ENCODE measurements at regions not wholly inside any gene's neighbourhood (a gene's known extent, or its start where the extent isn't known, plus 50 kb on each side); places are given as distances from the start of the nearest gene placed in this dataset.
A peak's percentile ranks its signal among the peaks of the same experiment; 100 is the strongest.

DNA sequence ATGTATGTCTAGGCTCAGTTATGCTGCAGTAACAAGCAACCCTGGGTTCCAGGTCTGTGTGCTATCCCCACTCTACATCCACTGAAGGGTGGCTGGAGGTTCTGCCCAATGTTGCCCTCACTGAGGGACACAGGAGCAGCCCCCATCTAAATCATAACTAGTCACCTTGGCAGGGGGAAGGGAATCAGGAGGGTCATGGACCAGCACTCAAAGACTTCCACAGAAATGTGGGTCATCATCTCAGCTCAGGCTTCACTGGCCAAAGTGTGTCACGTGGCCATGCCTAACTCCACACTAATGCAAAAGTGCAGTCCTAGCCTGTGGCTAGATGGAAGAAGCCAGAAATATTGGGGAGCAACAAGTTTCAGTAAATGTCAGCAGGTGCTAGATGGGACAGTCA, 137.3 kb upstream of the ZNF507 start:
- Histone ChIP-seq H3K9ac (ENCODE audit: insufficient read depth in 1 of 2, low read length in 2 of 2) (no peak overlapping the region), H3K4me3 (no peak overlapping the region), H3K9me3 (ENCODE audit: control insufficient read depth in 4 of 4, insufficient read depth in 3 of 4, low read length in 3 of 4) (peaks cover 0 to 11% (median 6%) of the 10 kb centered on the region in 4 donors), H3K36me3 (ENCODE audit: control insufficient read depth in 4 of 4, insufficient read depth in 4 of 4, low read length in 4 of 4) (no peaks in the 10 kb centered on the region), H3K27me3 (ENCODE audit: control insufficient read depth in 3 of 3, insufficient read depth in 3 of 3, low read length in 2 of 3) (peaks cover 0 to 4% (median 0%) of the 10 kb centered on the region in 3 donors), H3K4me1 (ENCODE audit: control insufficient read depth in 5 of 5, insufficient read depth in 5 of 5, low read length in 5 of 5) (no peaks in the 10 kb centered on the region), H3K27ac (ENCODE audit: low read depth in 1 of 2, low read length in 1 of 2) (no peak overlapping the region)
- TF ChIP-seq, protein P1, sequence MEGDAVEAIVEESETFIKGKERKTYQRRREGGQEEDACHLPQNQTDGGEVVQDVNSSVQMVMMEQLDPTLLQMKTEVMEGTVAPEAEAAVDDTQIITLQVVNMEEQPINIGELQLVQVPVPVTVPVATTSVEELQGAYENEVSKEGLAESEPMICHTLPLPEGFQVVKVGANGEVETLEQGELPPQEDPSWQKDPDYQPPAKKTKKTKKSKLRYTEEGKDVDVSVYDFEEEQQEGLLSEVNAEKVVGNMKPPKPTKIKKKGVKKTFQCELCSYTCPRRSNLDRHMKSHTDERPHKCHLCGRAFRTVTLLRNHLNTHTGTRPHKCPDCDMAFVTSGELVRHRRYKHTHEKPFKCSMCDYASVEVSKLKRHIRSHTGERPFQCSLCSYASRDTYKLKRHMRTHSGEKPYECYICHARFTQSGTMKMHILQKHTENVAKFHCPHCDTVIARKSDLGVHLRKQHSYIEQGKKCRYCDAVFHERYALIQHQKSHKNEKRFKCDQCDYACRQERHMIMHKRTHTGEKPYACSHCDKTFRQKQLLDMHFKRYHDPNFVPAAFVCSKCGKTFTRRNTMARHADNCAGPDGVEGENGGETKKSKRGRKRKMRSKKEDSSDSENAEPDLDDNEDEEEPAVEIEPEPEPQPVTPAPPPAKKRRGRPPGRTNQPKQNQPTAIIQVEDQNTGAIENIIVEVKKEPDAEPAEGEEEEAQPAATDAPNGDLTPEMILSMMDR (IDR thresholded peaks at IDR 0.05; ENCODE audit: control extremely low read depth, extremely low read depth): no peak
- DNase-seq: no peak
- no peak for ATAC-seq (ENCODE audit: insufficient read depth, low FRiP score)
- WGBS, 2 donors: 57 to 75% methylated on average over 1 of the region's 1 CpG

DNA sequence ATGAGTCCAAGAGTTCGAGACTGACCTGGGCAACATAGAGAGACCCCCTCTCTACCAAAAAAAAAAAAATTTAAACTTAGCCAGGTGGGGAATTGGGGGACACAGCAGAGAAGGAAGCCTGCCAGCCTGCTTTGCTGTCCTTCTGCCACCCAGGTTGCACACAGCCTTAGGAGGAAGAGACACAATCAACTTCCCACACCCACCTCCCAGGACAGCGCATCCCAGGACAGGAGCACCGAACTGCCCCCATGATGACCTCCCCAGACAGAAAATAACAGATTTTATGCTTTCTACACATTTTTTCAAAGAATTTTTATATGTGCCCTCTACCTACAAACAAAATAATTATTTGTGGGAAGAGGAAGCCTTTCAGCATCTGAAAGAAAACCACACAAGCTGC, 126.0 kb upstream of the ZNF507 start:
- H3K27me3 ChIP-seq (ENCODE audit: control insufficient read depth in 3 of 3, insufficient read depth in 3 of 3, low read length in 2 of 3): no peaks in the 10 kb centered on the region
- no peak overlapping the region for H3K4me3 ChIP-seq
- H3K4me1 ChIP-seq (ENCODE audit: control insufficient read depth in 5 of 5, insufficient read depth in 5 of 5, low read length in 5 of 5): peaks cover 0 to 9% (median 0%) of the 10 kb centered on the region in 5 donors
- H3K27ac ChIP-seq (ENCODE audit: low read depth in 1 of 2, low read length in 1 of 2): no peak overlapping the region
- no peaks in the 10 kb centered on the region for H3K9me3 ChIP-seq (ENCODE audit: control insufficient read depth in 4 of 4, insufficient read depth in 3 of 4, low read length in 3 of 4)
- TF ChIP-seq, protein P1 (IDR thresholded peaks at IDR 0.05; ENCODE audit: control extremely low read depth, extremely low read depth): no peak
- no peaks in the 10 kb centered on the region for H3K36me3 ChIP-seq (ENCODE audit: control insufficient read depth in 4 of 4, insufficient read depth in 4 of 4, low read length in 4 of 4)
- WGBS, 2 donors: 87 to 93% methylated on average over 3 of the region's 3 CpGs
- ATAC-seq (ENCODE audit: insufficient read depth, low FRiP score) (no peak), DNase-seq (no peak)
- no peak overlapping the region for H3K9ac ChIP-seq (ENCODE audit: insufficient read depth in 1 of 2, low read length in 2 of 2)

DNA sequence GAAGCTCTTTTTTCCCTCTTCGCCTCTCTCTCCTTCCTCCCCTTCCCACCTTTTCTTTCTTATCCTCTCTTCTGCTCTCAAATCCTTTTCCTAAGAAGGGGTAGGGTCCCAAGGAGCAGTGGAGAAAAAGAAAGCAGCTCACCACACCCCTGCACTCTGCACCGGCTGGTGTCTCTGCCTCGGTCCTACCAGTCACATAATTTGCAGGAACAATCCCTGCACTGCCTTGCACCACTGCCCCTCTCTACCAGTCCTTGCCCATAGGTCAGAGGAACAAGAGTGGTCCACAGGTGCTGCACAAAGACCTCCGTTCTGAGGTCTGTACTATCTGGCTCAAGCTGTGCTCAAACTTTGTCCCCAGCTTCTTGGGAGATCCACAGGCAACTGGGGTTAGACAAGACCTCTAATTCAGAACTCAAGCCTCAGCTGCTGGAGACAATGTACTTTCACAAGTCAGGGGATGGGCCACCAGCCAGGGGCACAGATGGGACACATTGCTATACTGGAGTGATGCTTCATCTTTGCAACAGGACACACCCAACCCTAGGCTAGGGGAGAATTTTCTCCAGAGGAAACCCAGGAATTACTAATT, 125.4 kb upstream of the ZNF507 start:
- no peaks in the 10 kb centered on the region for H3K36me3 ChIP-seq (ENCODE audit: control insufficient read depth in 4 of 4, insufficient read depth in 4 of 4, low read length in 4 of 4)
- WGBS, 2 donors: 73 to 84% methylated on average over 4 of the region's 4 CpGs
- DNase-seq (no peak), ATAC-seq (ENCODE audit: insufficient read depth, low FRiP score) (no peak)
- no peak overlapping the region for H3K4me3 ChIP-seq
- H3K4me1 ChIP-seq (ENCODE audit: control insufficient read depth in 5 of 5, insufficient read depth in 5 of 5, low read length in 5 of 5): peaks cover 0 to 11% (median 0%) of the 10 kb centered on the region in 5 donors
- H3K9ac ChIP-seq (ENCODE audit: insufficient read depth in 1 of 2, low read length in 2 of 2): no peak overlapping the region
- H3K27me3 ChIP-seq (ENCODE audit: control insufficient read depth in 3 of 3, insufficient read depth in 3 of 3, low read length in 2 of 3): no peaks in the 10 kb centered on the region
- no peak overlapping the region for H3K27ac ChIP-seq (ENCODE audit: low read depth in 1 of 2, low read length in 1 of 2)
- H3K9me3 ChIP-seq (ENCODE audit: control insufficient read depth in 4 of 4, insufficient read depth in 3 of 4, low read length in 3 of 4): no peaks in the 10 kb centered on the region
- TF ChIP-seq, protein P1 (IDR thresholded peaks at IDR 0.05; ENCODE audit: control extremely low read depth, extremely low read depth): no peak

- peaks cover 0 to 2% (median 0%) of the 10 kb centered on the region in 3 donors for H3K27me3 ChIP-seq (ENCODE audit: control insufficient read depth in 3 of 3, insufficient read depth in 3 of 3, low read length in 2 of 3)
- no peaks in the 10 kb centered on the region for H3K9me3 ChIP-seq (ENCODE audit: control insufficient read depth in 4 of 4, insufficient read depth in 3 of 4, low read length in 3 of 4)
- H3K4me1 ChIP-seq (ENCODE audit: control insufficient read depth in 5 of 5, insufficient read depth in 5 of 5, low read length in 5 of 5): peaks cover 0 to 11% (median 0%) of the 10 kb centered on the region in 5 donors
- no peaks in the 10 kb centered on the region for H3K36me3 ChIP-seq (ENCODE audit: control insufficient read depth in 4 of 4, insufficient read depth in 4 of 4, low read length in 4 of 4)
- ATAC-seq (ENCODE audit: insufficient read depth, low FRiP score) (no peak), DNase-seq (peak in 1 of 3 donors; percentile 28)
- no peak overlapping the region for H3K4me3 ChIP-seq
- WGBS, 2 donors: 87 to 91% methylated on average over 8 of the region's 8 CpGs
- H3K9ac ChIP-seq (ENCODE audit: insufficient read depth in 1 of 2, low read length in 2 of 2): no peak overlapping the region
- H3K27ac ChIP-seq (ENCODE audit: low read depth in 1 of 2, low read length in 1 of 2): no peak overlapping the region
- TF ChIP-seq, protein P1 (IDR thresholded peaks at IDR 0.05; ENCODE audit: control extremely low read depth, extremely low read depth): no peak
These were observed 124.5 kb upstream of the ZNF507 start for GRCh38 chr19:32220951-32221350.

Data from lung (tissue), 11 donors.